ENCODE measurements at regions not wholly inside any gene's neighbourhood (a gene's known extent, or its start where the extent isn't known, plus 50 kb on each side); places are given as distances from the start of the nearest gene placed in this dataset.

DNA sequence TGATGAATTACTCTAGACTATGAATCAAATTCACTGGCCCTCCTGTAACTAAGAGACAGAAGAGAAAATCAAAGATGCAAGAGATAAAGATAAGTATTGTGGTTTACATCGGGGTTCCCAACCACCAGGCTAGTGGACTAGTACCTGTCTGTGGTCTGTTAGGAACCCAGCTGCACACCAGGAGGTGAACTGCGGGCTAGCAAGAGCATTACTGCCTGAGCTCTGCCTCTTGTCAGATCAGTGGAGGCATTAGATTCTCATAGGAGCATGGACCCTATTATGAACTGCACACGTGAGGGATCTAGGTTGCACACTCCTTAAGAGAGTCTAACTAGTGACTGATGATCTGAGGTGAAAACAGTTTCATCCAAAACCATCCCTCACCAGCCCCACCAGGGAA is 58.9 kb upstream of the DUSP10 start:
- TF ChIP-seq, protein P1, sequence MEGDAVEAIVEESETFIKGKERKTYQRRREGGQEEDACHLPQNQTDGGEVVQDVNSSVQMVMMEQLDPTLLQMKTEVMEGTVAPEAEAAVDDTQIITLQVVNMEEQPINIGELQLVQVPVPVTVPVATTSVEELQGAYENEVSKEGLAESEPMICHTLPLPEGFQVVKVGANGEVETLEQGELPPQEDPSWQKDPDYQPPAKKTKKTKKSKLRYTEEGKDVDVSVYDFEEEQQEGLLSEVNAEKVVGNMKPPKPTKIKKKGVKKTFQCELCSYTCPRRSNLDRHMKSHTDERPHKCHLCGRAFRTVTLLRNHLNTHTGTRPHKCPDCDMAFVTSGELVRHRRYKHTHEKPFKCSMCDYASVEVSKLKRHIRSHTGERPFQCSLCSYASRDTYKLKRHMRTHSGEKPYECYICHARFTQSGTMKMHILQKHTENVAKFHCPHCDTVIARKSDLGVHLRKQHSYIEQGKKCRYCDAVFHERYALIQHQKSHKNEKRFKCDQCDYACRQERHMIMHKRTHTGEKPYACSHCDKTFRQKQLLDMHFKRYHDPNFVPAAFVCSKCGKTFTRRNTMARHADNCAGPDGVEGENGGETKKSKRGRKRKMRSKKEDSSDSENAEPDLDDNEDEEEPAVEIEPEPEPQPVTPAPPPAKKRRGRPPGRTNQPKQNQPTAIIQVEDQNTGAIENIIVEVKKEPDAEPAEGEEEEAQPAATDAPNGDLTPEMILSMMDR (IDR thresholded peaks at IDR 0.05; ENCODE audit: low read length) = no peak
- no peak for TF ChIP-seq EZH2phosphoT487 (IDR thresholded peaks at IDR 0.05; ENCODE audit: low read length)
